Loucy (cell line): ENCODE measurements at regions not wholly inside any gene's neighbourhood (a gene's known extent, or its start where the extent isn't known, plus 50 kb on each side); places are given as distances from the start of the nearest gene placed in this dataset.

Source experiments
- EZH2phosphoT487 ChIP-seq: fragments of 200-600 bp; IDR thresholded peaks from 2 replicates; pipeline ENCODE4 v1.6.1; 2018; ENCODE audit warnings: antibody characterized with exemption, mild to moderate bottlenecking, moderate library complexity, borderline replicate concordance
- TF ChIP-seq, protein P1 (sequence below): fragments of 200-600 bp; sonication (generic); conservative IDR thresholded peaks from 2 replicates; pipeline ENCODE4 v1.5.1; 2014; ENCODE audit warnings: mild to moderate bottlenecking, antibody characterized with exemption, low read length

DNA sequence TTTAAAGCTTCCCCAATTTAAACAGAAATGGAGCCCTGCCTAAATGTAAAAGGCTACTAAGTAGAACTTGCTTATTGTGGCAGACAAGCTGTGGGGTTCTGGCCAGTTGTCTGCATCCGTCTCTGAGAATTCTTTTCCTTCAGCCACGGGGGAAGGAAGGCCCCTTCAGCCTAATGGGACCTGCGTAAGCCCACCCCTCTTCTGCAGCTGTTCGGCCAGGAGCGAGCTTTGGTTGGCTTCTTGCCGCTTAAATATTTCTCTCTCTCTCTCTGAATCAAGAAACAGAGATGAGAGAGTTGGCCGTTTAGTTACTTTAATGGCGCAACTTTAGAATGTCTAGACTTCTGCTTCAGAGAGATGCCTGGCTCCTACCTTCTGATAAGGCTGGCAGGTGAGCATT is 151.7 kb upstream of the PROK2 start:
- TF ChIP-seq, protein P1, sequence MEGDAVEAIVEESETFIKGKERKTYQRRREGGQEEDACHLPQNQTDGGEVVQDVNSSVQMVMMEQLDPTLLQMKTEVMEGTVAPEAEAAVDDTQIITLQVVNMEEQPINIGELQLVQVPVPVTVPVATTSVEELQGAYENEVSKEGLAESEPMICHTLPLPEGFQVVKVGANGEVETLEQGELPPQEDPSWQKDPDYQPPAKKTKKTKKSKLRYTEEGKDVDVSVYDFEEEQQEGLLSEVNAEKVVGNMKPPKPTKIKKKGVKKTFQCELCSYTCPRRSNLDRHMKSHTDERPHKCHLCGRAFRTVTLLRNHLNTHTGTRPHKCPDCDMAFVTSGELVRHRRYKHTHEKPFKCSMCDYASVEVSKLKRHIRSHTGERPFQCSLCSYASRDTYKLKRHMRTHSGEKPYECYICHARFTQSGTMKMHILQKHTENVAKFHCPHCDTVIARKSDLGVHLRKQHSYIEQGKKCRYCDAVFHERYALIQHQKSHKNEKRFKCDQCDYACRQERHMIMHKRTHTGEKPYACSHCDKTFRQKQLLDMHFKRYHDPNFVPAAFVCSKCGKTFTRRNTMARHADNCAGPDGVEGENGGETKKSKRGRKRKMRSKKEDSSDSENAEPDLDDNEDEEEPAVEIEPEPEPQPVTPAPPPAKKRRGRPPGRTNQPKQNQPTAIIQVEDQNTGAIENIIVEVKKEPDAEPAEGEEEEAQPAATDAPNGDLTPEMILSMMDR = no peak
- no peak for TF ChIP-seq EZH2phosphoT487
